Suppressor macrophage (primary cell): ENCODE measurements at regions not wholly inside any gene's neighbourhood (a gene's known extent, or its start where the extent isn't known, plus 50 kb on each side); places are given as distances from the start of the nearest gene placed in this dataset.

Experiments used
- DNase-seq, 4 experiments: peaks; one replicate each; pipeline ENCODE4 v3.0.0-alpha.2; 2020 to 2022

GRCh38 chr3:13171704-13172643 is 98.7 kb upstream of the IQSEC1 start:
- DNase-seq: no peak

GRCh38 chr3:13170317-13170716 is 97.1 kb upstream of the IQSEC1 start:
- DNase-seq: no peak

- no peak for DNase-seq
Measured at GRCh38 chr3:13168391-13168790, 95.2 kb upstream of the IQSEC1 start.

GRCh38 chr3:13167829-13168228 is 94.6 kb upstream of the IQSEC1 start:
- no peak for DNase-seq

- DNase-seq: no peak
Measured at GRCh38 chr3:13167064-13167743, 94.0 kb upstream of the IQSEC1 start.

GRCh38 chr3:13166243-13167063 is 93.2 kb upstream of the IQSEC1 start:
- no peak for DNase-seq

- no peak for DNase-seq
Measured at GRCh38 chr3:13165576-13165975, 92.3 kb upstream of the IQSEC1 start.

GRCh38 chr3:13164893-13165492 is 91.8 kb upstream of the IQSEC1 start:
- no peak for DNase-seq

- no peak for DNase-seq
Measured at GRCh38 chr3:13163848-13164382, 90.7 kb upstream of the IQSEC1 start.

- DNase-seq: no peak
Measured at GRCh38 chr3:13162549-13163320, 89.5 kb upstream of the IQSEC1 start.

- DNase-seq: no peak
Measured at GRCh38 chr3:13161771-13162535, 88.7 kb upstream of the IQSEC1 start.

- DNase-seq: no peak
Measured at GRCh38 chr3:13161021-13161759, 88.0 kb upstream of the IQSEC1 start.

GRCh38 chr3:13160619-13161018 is 87.4 kb upstream of the IQSEC1 start:
- DNase-seq: no peak

GRCh38 chr3:13159890-13160289 is 86.7 kb upstream of the IQSEC1 start:
- DNase-seq: no peak

- no peak for DNase-seq
Measured at GRCh38 chr3:13158871-13159270, 85.6 kb upstream of the IQSEC1 start.

- no peak for DNase-seq
Measured at GRCh38 chr3:13158408-13158807, 85.2 kb upstream of the IQSEC1 start.

GRCh38 chr3:13157986-13158385 is 84.8 kb upstream of the IQSEC1 start:
- DNase-seq: no peak

GRCh38 chr3:13152826-13153710 is 79.8 kb upstream of the IQSEC1 start:
- no peak for DNase-seq

GRCh38 chr3:13150624-13151023 is 77.4 kb upstream of the IQSEC1 start:
- no peak for DNase-seq
